ENCODE measurements at regions not wholly inside any gene's neighbourhood (a gene's known extent, or its start where the extent isn't known, plus 50 kb on each side); places are given as distances from the start of the nearest gene placed in this dataset.

DNA sequence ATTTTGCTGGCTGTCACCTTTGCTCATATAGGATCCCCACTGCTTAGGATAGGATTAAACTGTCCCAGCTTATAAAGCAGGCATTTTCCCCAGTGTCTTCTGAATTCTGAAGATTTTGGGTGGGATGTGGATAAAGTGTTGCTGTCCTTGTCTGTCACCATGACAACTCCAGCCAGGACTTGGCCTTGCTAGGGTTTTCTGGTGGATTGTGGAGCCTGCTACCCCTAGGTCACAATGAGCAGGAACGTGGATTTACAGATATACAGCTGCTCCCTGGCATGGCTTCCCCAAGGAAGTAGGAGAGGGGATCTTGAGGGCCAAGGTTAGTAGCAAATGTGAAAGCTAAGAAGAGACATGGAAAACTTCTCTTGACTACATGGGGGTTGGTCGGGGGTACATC is 220.7 kb downstream of the WDR11 start:
- intact Hi-C loops (cut with DNase I): no loop called here
- no peaks in the 10 kb centered on the region for H3K4me1 ChIP-seq (ENCODE audit: control insufficient read depth in 2 of 3, insufficient read depth in 2 of 3, low read depth in 1 of 3, low read length in 3 of 3)
- no peak overlapping the region for H3K9ac ChIP-seq (ENCODE audit: low read length in 3 of 3)
- FAIRE-seq (no peak), DNase-seq (no peak)
- no peaks in the 10 kb centered on the region for H3K9me3 ChIP-seq (ENCODE audit: control insufficient read depth in 2 of 3, insufficient read depth in 1 of 3, low read length in 3 of 3)
- H3K27ac ChIP-seq (ENCODE audit: low read depth in 2 of 2, low read length in 2 of 2): no peak overlapping the region
- H3K36me3 ChIP-seq (ENCODE audit: control insufficient read depth in 2 of 3, insufficient read depth in 3 of 3, low read length in 3 of 3): no peaks in the 10 kb centered on the region
- H3K4me3 ChIP-seq (ENCODE audit: low read length in 3 of 3): no peak overlapping the region
- no peaks in the 10 kb centered on the region for H3K27me3 ChIP-seq (ENCODE audit: control insufficient read depth, insufficient read depth, low read length)
- TF ChIP-seq, protein P1, sequence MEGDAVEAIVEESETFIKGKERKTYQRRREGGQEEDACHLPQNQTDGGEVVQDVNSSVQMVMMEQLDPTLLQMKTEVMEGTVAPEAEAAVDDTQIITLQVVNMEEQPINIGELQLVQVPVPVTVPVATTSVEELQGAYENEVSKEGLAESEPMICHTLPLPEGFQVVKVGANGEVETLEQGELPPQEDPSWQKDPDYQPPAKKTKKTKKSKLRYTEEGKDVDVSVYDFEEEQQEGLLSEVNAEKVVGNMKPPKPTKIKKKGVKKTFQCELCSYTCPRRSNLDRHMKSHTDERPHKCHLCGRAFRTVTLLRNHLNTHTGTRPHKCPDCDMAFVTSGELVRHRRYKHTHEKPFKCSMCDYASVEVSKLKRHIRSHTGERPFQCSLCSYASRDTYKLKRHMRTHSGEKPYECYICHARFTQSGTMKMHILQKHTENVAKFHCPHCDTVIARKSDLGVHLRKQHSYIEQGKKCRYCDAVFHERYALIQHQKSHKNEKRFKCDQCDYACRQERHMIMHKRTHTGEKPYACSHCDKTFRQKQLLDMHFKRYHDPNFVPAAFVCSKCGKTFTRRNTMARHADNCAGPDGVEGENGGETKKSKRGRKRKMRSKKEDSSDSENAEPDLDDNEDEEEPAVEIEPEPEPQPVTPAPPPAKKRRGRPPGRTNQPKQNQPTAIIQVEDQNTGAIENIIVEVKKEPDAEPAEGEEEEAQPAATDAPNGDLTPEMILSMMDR (IDR thresholded peaks at IDR 0.05; ENCODE audit: borderline replicate concordance, extremely low read depth, insufficient read depth): no peak

DNA sequence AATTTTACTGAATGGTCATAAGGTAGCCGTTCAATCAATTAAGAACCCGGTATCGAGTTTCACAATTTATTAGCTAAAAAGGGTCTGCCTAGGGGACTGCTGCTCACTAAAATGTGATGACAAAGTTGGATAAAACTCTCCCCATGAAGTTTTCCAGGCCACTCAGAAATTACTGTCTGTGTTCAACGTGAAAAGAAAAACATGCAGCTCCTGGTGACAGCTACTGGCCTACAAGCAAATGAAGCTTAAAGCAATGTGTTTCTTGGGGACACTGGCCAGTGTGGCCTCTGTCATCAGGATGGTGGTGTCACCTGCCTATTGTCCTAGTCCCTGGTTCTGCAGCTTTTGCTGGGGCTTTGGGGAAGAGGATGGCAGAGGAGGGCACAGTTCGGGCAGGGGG is 222.6 kb downstream of the WDR11 start:
- no peaks in the 10 kb centered on the region for H3K36me3 ChIP-seq (ENCODE audit: control insufficient read depth in 2 of 3, insufficient read depth in 3 of 3, low read length in 3 of 3)
- TF ChIP-seq, protein P1 (IDR thresholded peaks at IDR 0.05; ENCODE audit: borderline replicate concordance, extremely low read depth, insufficient read depth): no peak
- no peak overlapping the region for H3K9ac ChIP-seq (ENCODE audit: low read length in 3 of 3)
- H3K4me1 ChIP-seq (ENCODE audit: control insufficient read depth in 2 of 3, insufficient read depth in 2 of 3, low read depth in 1 of 3, low read length in 3 of 3): no peaks in the 10 kb centered on the region
- H3K4me3 ChIP-seq (ENCODE audit: low read length in 3 of 3): no peak overlapping the region
- no peaks in the 10 kb centered on the region for H3K9me3 ChIP-seq (ENCODE audit: control insufficient read depth in 2 of 3, insufficient read depth in 1 of 3, low read length in 3 of 3)
- intact Hi-C loops (cut with DNase I): no loop called here
- no peak overlapping the region for H3K27ac ChIP-seq (ENCODE audit: low read depth in 2 of 2, low read length in 2 of 2)
- H3K27me3 ChIP-seq (ENCODE audit: control insufficient read depth, insufficient read depth, low read length): no peaks in the 10 kb centered on the region
- DNase-seq (no peak), FAIRE-seq (no peak)

DNA sequence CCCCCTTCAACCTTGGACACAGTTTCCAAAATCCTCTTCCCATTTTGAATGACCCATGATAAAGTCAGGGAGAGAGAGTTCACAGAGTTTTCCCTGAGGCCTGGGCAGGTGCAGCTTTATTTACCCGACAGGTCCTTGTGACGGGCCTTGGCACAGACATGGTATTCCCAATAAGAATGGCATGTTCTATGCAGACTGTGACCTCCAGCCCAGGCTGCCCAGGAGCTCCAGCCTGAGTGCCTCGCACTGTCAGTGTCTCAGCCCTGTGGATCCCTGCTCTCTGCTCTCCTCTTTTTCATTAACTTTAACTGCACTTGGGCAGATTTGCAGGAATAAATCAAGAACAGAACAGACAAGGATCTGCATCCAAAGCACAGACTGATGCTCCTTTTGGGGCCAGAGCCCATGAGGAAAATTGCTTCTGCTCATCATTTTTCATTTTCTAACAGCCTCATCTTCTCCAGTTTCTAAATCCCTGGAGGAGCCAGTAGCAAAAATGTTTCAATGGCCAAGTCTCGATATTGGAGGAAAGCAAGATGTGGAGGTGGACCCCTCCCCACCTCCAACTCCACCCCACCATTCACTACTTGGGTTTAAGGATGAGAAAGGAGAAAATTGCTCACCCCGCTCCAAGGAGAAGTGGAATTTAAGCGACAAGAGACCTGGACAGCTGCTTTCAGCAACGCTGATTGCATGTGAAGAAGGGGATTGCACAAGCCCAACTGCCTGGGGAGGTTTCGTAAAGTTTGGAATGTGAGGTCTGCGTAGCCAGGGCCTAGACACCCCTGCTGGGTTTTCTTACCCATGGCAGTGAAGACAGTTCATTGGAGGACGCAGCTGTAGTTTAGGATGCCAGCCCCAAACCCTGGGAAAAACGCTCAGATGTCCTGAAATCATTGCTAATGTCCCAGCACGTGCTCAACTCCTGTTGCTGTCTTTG is 225.9 kb downstream of the WDR11 start:
- no peaks in the 10 kb centered on the region for H3K36me3 ChIP-seq (ENCODE audit: control insufficient read depth in 2 of 3, insufficient read depth in 3 of 3, low read length in 3 of 3)
- no peaks in the 10 kb centered on the region for H3K9me3 ChIP-seq (ENCODE audit: control insufficient read depth in 2 of 3, insufficient read depth in 1 of 3, low read length in 3 of 3)
- no peak overlapping the region for H3K9ac ChIP-seq (ENCODE audit: low read length in 3 of 3)
- H3K27me3 ChIP-seq (ENCODE audit: control insufficient read depth, insufficient read depth, low read length): no peaks in the 10 kb centered on the region
- no peak overlapping the region for H3K4me3 ChIP-seq (ENCODE audit: low read length in 3 of 3)
- DNase-seq (no peak), FAIRE-seq (no peak)
- H3K27ac ChIP-seq (ENCODE audit: low read depth in 2 of 2, low read length in 2 of 2): no peak overlapping the region
- no peaks in the 10 kb centered on the region for H3K4me1 ChIP-seq (ENCODE audit: control insufficient read depth in 2 of 3, insufficient read depth in 2 of 3, low read depth in 1 of 3, low read length in 3 of 3)
- TF ChIP-seq, protein P1 (IDR thresholded peaks at IDR 0.05; ENCODE audit: borderline replicate concordance, extremely low read depth, insufficient read depth): no peak
- intact Hi-C loops (cut with DNase I): no loop called here

All from kidney (tissue), 13 donors.